DMS53 (cell line): ENCODE measurements at regions not wholly inside any gene's neighbourhood (a gene's known extent, or its start where the extent isn't known, plus 50 kb on each side); places are given as distances from the start of the nearest gene placed in this dataset.
A peak's percentile ranks its signal among the peaks of the same experiment; 100 is the strongest.
"Not testable (repeated sequence)": the region's sequence is repeated elsewhere in the genome, so short reads cannot be mapped to it uniquely, and the experiment has no call there.

Experiments
- DNase-seq: peaks from one replicate; lab custom pipeline; 2025; lab: John Stamatoyannopoulos, UW

- no peak for DNase-seq
Observed at GRCh38 chrX:74180716-74181115, 123.3 kb upstream of the ZCCHC13 start.

DNA sequence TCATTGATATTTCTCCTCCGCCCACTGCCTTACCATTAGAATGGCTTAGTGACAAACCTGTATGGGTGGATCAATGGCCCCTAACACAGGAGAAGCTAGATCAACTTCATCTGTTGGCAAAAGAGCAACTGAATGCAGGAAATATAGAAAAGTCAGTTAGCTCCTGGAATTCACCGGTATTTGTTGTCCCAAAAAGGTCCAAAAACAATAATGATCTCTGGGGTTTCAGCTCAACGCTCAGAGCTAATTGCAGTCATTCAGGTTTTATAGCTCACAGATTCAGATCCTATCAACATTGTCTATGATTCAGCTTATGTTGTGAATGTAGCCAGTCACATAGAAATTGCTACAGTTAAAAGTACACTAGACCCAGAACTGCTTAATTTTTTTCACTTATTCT, 124.0 kb upstream of the ZCCHC13 start:
- DNase-seq: no peak

DNA sequence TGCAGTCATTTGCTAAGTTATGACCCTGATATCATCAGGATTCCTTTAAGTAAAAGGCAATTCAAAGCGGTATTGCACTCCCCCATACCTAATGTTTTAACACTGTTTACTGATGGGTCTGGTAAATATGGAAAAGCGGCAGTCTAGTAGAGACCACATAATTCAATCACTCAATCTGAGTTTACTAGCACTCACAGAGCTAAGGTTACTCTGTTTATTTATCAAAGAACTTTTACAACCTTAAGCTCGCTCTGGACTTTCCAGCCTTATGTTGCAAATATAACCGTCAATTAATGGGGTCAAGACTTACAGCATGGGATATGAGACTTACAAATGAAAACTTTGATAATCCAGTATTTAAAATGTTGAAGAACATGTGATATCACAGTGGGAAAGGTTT, 124.5 kb upstream of the ZCCHC13 start:
- no peak for DNase-seq

DNA sequence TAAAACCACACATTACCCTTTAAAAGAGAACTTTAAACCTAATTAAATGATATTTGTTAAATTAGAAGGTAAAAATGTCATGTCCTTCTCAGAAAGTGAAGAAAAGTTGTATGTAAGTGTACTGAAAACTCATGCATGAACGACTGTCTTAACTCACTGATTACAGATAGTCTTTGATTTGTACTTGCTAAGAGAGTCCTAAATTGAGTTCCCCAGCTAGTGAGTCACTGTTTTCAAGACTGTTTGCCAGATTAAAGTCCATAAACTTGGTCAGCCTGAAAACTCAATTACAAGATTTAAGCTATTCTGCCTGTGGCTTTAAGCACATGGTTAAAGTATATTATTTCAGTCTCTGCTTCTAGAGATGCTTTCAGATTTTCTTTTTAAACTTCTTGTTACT, 124.9 kb upstream of the ZCCHC13 start:
- no peak for DNase-seq

GRCh38 chrX:74178536-74178935, 125.4 kb upstream of the ZCCHC13 start:
- no peak for DNase-seq

DNA sequence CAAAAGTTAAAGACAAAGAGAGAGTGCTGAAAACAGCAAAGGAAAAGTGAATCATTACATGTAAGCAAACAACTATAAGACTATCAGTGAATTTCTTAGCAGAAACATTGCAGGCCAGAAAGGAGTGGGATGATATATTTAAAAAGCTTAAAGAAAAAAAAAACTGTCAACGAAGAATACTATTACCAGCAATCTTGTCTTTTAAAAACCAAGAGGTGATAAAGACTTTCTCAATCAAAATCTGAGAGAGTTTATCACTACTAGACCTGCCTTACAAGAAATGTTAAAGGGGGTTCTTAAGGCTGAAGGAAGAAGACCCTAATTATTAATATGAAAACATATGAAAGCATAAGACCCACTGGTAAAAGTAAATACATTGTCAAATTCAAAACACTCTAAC, 132.5 kb upstream of the ZCCHC13 start:
- no peak for DNase-seq

DNA sequence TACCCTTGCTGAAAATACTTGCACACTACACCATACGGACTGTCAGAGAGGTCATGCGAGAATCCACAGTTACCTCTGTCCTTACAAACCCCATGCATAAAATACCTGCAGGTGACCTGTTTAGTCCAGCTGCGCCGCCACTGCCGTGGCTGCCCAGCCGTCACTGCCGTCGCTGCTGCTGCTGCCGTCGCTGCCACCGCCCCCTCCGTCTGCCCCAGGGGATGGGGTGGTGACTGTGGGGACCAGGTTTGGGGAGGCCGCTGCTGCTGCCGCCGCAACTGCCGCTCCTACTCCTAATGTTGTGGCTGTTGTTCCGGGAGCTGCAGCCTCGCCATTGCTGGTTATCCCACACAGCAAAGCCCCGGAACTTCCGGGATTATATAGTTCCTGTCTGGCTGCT, 141.8 kb upstream of the ZCCHC13 start:
- DNase-seq: no peak

DNA sequence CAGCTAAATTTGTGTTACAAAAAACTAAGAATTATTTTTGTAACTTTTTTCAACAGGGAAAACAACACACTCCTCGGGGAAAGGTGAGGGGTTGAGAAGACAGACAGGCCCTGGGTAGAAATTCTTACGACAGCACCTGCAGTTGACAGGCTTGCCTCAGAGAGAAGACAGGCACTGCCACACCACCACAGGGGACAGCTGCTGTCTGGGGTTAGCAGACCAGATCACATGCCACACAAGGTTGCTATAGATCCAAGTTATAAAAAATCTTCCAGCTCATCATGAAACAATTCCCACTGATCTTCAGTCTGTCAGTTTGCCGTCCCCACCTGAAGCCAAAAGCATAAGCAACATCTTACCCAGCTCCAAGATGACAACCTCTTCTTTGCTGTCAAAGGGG, 143.2 kb upstream of the ZCCHC13 start:
- DNase-seq: no peak

DNA sequence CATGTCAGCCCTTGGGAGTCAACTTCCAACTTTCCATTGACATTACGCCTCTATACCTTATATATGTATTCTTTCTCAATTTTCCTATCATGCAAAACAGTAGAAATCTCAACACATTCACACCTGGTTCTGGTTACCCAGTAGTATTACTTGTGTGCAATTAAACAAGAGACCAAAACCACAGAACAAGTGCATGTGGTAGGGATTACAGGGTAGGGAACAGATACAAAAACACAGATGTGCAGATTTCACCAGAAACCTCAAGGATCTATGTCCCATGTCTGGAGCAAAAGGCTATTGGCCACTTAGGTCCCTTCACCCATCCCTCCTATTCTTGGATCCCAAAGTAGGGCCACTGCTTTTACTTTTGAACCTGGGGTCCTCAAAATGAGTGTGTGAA, 143.6 kb upstream of the ZCCHC13 start:
- no peak for DNase-seq

GRCh38 chrX:74147439-74147838, 156.5 kb upstream of the ZCCHC13 start:
- DNase-seq: no peak

DNA sequence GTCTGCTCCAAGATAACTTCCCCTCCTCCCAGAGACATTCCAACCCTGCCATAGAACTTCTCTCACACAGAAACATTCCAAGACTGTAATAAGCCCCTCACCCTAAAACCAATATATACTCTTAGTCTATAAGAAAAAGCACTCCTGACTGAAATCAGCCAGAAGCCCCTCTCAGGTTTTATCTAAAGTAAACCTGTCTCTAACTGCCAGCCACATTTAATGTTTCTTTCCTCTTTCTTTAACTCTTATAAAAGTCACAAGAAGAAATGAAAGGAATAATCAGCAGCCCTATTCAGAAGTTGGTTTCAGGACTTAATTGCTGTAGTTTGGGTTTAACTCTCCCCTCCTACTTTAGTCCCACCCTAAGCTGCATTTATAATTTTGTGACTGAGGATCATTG, 165.0 kb upstream of the ZCCHC13 start:
- no peak for DNase-seq

- peak; percentile 77 for DNase-seq
Observed at GRCh38 chrX:74133156-74133796, 170.7 kb upstream of the ZCCHC13 start.

DNA sequence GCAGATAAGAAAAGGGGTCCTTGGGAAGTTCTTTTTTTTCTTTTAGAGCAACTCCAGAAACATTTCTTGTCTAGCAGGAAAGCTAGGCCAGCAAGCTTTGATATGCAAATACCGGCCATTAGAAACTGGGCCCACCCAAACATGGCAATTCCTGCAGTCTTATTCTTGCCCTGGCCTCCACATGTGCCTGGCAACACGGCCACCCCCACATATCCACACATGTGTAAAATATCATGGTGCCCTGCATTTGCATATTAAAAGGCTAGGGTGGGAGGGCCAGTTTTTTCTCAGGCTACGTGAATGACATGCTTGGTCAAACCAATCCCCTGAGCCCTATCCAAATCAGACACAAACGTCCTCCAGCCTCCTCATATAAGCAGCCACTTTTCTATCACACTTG, 171.7 kb upstream of the ZCCHC13 start:
- no peak for DNase-seq

DNA sequence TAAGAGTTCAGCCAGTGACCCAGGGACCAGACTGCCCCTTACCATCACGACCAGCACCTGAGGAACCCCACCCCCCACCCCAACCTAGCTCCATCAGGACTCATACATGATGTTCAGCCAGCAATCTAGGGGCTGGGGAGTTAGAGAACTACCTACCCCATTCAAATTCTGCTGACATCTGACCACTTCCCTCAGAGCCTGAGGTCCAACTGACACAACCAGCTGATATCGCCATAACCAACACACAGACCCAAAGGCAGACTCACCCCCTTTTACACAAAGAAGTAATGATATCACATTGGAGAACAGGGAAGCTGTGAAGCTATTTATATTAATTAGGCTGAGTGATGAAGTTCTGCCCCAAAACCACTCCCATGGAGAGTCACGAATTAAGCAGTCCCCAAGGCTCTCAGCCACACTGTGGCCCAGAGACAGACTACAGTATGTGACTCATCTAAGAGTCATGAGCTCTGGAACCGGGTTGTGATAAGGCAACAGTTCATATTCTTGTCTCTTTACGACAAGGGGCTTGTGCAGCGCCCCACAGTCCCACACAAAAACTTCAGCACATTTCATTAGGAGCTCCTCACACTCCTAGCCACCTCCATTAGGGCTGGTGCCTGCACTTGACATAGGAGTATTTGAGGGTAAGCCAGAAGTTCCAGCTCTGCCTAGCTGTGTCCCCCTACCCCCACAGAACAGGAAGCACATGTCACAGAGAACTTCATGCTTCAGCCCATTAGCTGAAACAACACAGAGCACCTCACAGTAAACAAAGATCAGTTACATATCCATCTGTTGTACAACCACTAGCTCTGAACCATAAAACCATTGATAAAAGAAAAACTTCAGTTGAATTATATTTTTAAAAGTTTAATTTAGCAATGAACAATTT, 184.7 kb upstream of the ZCCHC13 start:
- peak; percentile 16 for DNase-seq

GRCh38 chrX:74117962-74118902, 185.7 kb upstream of the ZCCHC13 start:
- DNase-seq: no peak

DNA sequence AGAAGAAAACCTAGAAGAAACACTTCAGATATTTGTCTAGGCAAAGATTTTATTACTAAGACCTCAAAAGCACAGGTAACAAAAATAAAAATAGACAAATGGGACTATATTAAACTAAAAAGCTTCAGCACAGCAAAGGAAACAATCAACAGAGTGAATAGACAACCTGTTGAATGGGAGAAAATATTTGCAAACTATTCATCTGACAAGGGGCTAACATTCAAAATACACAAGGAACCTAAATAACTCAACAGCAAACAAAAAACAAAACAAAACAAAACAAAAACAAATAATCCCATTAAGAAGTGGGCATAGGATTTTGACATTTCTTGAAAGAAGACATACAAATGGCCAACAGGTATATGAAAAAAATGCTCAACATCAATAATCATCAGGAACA, 192.7 kb upstream of the ZCCHC13 start:
- DNase-seq: no peak

- no peak for DNase-seq
Observed at GRCh38 chrX:74107666-74108065, 196.3 kb upstream of the ZCCHC13 start.

- DNase-seq: no peak
Observed at GRCh38 chrX:74104356-74105015, 199.5 kb upstream of the ZCCHC13 start.

- DNase-seq: not testable (repeated sequence)
Observed at GRCh38 chrX:74098407-74098806, 205.6 kb upstream of the ZCCHC13 start.

DNA sequence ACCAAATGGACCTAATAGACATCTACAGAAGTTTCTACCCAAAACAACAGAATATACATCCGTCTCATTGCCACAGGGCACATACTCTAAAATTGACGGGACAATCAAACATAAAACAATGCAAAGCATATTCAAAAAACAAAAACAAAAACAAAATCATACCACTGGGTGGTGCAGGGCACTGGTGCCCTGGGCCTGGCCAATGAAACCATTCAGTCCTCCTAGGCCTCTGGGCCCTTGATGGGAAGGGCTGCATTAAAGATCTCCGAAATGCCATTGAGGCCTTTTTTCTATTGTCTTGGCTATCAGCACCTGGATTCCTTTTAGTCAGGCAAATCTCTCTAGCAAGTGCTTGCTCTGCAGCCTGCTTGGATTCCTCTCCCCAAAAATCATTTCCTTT, 213.9 kb upstream of the ZCCHC13 start:
- no peak for DNase-seq

- no peak for DNase-seq
Observed at GRCh38 chrX:74085642-74086236, 218.2 kb upstream of the ZCCHC13 start.

DNA sequence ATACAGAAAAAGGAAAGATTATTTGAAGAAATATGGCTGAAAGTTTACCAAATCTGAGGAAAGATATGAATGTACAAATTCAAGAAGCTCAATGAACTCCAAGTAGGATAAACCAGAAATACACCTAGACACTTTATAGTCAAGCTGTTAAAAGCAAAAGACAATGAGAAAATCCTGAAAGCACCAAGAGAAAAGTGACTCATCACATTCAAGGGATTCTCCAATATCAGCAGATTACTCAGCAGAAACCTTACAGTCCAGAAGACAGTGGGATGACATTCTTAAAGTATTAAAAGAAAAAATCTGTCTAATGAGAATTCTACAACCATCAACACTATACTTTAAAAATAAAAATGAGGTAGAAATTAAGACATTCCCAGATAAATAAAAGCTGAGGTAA, 223.8 kb upstream of the ZCCHC13 start:
- no peak for DNase-seq
